ENCODE measurements at regions not wholly inside any gene's neighbourhood (a gene's known extent, or its start where the extent isn't known, plus 50 kb on each side); places are given as distances from the start of the nearest gene placed in this dataset.

DNA sequence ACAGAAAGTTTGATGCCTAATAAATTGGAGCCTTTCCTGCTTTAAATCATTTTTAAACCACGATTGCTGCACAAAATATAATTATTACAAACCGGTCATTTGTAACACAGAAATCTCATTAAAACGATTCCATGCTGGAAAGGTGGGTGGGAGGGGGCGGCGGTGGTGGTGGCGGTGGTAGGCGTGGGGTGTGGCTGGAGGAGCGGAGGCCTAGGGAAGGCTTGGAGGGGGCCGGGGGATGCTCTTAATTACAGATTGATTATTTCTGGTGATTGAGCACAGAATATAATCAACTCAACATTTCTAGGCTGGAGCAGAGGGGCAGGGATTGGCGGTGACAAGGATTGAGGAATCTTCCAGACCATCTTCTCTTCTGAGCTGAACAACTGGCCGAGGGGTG lies 157.5 kb downstream of the TRIM29 start:
- TF ChIP-seq, protein P1, sequence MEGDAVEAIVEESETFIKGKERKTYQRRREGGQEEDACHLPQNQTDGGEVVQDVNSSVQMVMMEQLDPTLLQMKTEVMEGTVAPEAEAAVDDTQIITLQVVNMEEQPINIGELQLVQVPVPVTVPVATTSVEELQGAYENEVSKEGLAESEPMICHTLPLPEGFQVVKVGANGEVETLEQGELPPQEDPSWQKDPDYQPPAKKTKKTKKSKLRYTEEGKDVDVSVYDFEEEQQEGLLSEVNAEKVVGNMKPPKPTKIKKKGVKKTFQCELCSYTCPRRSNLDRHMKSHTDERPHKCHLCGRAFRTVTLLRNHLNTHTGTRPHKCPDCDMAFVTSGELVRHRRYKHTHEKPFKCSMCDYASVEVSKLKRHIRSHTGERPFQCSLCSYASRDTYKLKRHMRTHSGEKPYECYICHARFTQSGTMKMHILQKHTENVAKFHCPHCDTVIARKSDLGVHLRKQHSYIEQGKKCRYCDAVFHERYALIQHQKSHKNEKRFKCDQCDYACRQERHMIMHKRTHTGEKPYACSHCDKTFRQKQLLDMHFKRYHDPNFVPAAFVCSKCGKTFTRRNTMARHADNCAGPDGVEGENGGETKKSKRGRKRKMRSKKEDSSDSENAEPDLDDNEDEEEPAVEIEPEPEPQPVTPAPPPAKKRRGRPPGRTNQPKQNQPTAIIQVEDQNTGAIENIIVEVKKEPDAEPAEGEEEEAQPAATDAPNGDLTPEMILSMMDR (conservative IDR thresholded peaks at IDR 0.05; ENCODE audit: low read length) = no peak
- TF ChIP-seq EZH2phosphoT487 (IDR thresholded peaks at IDR 0.05; ENCODE audit: borderline replicate concordance) = no peak

All from Loucy (cell line).